ENCODE measurements at regions not wholly inside any gene's neighbourhood (a gene's known extent, or its start where the extent isn't known, plus 50 kb on each side); places are given as distances from the start of the nearest gene placed in this dataset.

DNA sequence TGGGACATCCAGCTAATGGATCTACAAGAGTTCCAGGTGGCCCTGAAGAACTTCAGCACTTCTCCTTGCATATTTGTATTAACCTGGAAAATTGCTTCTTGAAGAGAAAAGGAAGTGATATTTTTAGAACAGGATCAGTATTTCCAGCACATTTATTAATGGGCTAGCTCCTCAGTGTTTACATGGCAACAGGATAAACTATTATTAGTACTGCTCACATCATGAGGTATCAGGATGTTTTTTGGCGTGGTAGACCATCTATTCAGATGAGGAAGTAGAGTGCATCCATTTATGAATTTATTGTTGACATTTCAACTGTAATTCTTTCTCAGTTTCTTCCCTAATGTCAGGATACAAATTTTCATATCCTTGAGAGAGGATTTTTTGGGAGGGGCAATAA, 144.4 kb downstream of the KCNRG start:
- no peak for TF ChIP-seq ZNF565 (CRISPR knock-in tag; conservative IDR thresholded peaks at IDR 0.05; ENCODE audit: low read depth)
- TF ChIP-seq, protein P1, sequence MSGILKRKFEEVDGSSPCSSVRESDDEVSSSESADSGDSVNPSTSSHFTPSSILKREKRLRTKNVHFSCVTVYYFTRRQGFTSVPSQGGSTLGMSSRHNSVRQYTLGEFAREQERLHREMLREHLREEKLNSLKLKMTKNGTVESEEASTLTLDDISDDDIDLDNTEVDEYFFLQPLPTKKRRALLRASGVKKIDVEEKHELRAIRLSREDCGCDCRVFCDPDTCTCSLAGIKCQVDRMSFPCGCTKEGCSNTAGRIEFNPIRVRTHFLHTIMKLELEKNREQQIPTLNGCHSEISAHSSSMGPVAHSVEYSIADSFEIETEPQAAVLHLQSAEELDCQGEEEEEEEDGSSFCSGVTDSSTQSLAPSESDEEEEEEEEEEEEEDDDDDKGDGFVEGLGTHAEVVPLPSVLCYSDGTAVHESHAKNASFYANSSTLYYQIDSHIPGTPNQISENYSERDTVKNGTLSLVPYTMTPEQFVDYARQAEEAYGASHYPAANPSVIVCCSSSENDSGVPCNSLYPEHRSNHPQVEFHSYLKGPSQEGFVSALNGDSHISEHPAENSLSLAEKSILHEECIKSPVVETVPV (CRISPR knock-in tag; IDR thresholded peaks at IDR 0.05): no peak
- TF ChIP-seq, protein P2, sequence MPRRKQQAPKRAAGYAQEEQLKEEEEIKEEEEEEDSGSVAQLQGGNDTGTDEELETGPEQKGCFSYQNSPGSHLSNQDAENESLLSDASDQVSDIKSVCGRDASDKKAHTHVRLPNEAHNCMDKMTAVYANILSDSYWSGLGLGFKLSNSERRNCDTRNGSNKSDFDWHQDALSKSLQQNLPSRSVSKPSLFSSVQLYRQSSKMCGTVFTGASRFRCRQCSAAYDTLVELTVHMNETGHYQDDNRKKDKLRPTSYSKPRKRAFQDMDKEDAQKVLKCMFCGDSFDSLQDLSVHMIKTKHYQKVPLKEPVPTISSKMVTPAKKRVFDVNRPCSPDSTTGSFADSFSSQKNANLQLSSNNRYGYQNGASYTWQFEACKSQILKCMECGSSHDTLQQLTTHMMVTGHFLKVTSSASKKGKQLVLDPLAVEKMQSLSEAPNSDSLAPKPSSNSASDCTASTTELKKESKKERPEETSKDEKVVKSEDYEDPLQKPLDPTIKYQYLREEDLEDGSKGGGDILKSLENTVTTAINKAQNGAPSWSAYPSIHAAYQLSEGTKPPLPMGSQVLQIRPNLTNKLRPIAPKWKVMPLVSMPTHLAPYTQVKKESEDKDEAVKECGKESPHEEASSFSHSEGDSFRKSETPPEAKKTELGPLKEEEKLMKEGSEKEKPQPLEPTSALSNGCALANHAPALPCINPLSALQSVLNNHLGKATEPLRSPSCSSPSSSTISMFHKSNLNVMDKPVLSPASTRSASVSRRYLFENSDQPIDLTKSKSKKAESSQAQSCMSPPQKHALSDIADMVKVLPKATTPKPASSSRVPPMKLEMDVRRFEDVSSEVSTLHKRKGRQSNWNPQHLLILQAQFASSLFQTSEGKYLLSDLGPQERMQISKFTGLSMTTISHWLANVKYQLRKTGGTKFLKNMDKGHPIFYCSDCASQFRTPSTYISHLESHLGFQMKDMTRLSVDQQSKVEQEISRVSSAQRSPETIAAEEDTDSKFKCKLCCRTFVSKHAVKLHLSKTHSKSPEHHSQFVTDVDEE (CRISPR knock-in tag; IDR thresholded peaks at IDR 0.05): no peak
- no peak for TF ChIP-seq RARB (CRISPR knock-in tag; IDR thresholded peaks at IDR 0.05)
- TF ChIP-seq, protein P3, sequence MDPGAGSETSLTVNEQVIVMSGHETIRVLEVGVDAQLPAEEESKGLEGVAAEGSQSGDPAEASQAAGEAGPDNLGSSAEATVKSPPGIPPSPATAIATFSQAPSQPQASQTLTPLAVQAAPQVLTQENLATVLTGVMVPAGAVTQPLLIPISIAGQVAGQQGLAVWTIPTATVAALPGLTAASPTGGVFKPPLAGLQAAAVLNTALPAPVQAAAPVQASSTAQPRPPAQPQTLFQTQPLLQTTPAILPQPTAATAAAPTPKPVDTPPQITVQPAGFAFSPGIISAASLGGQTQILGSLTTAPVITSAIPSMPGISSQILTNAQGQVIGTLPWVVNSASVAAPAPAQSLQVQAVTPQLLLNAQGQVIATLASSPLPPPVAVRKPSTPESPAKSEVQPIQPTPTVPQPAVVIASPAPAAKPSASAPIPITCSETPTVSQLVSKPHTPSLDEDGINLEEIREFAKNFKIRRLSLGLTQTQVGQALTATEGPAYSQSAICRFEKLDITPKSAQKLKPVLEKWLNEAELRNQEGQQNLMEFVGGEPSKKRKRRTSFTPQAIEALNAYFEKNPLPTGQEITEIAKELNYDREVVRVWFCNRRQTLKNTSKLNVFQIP (CRISPR knock-in tag; IDR thresholded peaks at IDR 0.05; ENCODE audit: borderline replicate concordance, low read depth): no peak
- TF ChIP-seq ESRRG (CRISPR knock-in tag; IDR thresholded peaks at IDR 0.05): no peak
- no peak for TF ChIP-seq GLIS3 (CRISPR knock-in tag; IDR thresholded peaks at IDR 0.05)
- no peak for TF ChIP-seq SNAI2 (CRISPR knock-in tag; IDR thresholded peaks at IDR 0.05)
- TF ChIP-seq ZFP30 (CRISPR knock-in tag; IDR thresholded peaks at IDR 0.05): no peak
- TF ChIP-seq OSR1 (CRISPR knock-in tag; IDR thresholded peaks at IDR 0.05): no peak
- no peak for TF ChIP-seq ZC3H10 (CRISPR knock-in tag; IDR thresholded peaks at IDR 0.05)
- no peak for TF ChIP-seq ZNF8 (CRISPR knock-in tag; IDR thresholded peaks at IDR 0.05)
- TF ChIP-seq, protein P4, sequence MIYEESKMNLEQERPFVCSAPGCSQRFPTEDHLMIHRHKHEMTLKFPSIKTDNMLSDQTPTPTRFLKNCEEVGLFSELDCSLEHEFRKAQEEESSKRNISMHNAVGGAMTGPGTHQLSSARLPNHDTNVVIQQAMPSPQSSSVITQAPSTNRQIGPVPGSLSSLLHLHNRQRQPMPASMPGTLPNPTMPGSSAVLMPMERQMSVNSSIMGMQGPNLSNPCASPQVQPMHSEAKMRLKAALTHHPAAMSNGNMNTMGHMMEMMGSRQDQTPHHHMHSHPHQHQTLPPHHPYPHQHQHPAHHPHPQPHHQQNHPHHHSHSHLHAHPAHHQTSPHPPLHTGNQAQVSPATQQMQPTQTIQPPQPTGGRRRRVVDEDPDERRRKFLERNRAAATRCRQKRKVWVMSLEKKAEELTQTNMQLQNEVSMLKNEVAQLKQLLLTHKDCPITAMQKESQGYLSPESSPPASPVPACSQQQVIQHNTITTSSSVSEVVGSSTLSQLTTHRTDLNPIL (CRISPR knock-in tag; IDR thresholded peaks at IDR 0.05; ENCODE audit: low read depth): no peak
- no peak for TF ChIP-seq ISL1 (CRISPR knock-in tag; IDR thresholded peaks at IDR 0.05)
- TF ChIP-seq ZNF70 (CRISPR knock-in tag; IDR thresholded peaks at IDR 0.05): no peak
- no peak for TF ChIP-seq BACH2 (CRISPR knock-in tag; IDR thresholded peaks at IDR 0.05; ENCODE audit: borderline replicate concordance)
- ATAC-seq: no peak

DNA sequence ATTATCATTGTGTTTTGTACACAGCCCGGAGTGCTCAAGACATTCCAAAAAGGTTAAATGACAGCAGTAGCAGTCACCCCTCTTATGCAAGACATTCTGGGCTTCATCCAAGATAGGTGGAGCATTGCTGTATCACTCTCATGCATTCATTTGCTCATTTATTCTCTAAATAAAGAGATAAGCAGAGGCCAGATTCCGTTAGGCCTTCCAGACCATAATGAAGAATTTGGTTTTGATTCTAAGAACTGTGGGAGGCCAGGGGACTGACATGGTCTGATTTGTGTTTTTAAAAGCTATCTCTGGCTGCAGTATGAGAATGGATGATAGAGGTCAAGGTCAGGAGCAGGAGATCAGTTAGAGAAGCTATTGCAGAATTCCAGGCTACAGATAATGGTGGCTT, 145.8 kb downstream of the KCNRG start:
- no peak for ATAC-seq
- TF ChIP-seq, protein P3 (CRISPR knock-in tag; IDR thresholded peaks at IDR 0.05; ENCODE audit: borderline replicate concordance, low read depth): no peak
- no peak for TF ChIP-seq RARB (CRISPR knock-in tag; IDR thresholded peaks at IDR 0.05)
- no peak for TF ChIP-seq ZFP30 (CRISPR knock-in tag; IDR thresholded peaks at IDR 0.05)
- TF ChIP-seq ARNTL (CRISPR knock-in tag; IDR thresholded peaks at IDR 0.05; ENCODE audit: borderline replicate concordance, low read depth): no peak
- TF ChIP-seq, protein P2 (CRISPR knock-in tag; IDR thresholded peaks at IDR 0.05): no peak
- no peak for TF ChIP-seq TOX (CRISPR knock-in tag; IDR thresholded peaks at IDR 0.05; ENCODE audit: borderline replicate concordance)
- TF ChIP-seq SNAI2 (CRISPR knock-in tag; IDR thresholded peaks at IDR 0.05): no peak
- TF ChIP-seq CSDC2 (CRISPR knock-in tag; IDR thresholded peaks at IDR 0.05): no peak

Measured in SK-N-SH treated with all-trans-retinoic acid at 6 μM for 48 hours (cell line).